ENCODE measurements at regions not wholly inside any gene's neighbourhood (a gene's known extent, or its start where the extent isn't known, plus 50 kb on each side); places are given as distances from the start of the nearest gene placed in this dataset.
"Not testable (repeated sequence)": the region's sequence is repeated elsewhere in the genome, so short reads cannot be mapped to it uniquely, and the experiment has no call there.

DNA sequence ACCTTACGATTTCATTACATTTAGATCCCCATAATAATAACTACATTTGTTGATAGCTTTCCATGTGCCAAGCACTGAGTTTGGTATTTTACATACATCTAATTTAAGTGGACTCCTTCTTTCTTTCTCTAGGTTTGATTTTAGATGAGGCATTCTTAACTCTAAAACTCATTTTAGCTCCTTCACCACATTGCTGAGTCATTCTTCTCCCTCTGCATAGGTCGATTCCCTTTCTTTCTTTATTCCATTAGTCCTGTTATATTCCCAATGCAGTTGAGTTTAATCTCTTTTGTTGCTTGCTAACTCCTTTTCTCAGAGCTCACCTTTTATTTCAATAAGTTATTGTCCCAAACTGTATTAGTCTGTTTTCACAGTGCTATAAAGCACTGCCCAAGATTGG lies 329.8 kb downstream of the TAF11L14 start:
- H3K79me2 ChIP-seq (ENCODE audit: control insufficient read depth, insufficient read depth, low read length): no peaks in the 10 kb centered on the region
- no peak overlapping the region for H4K5ac ChIP-seq (ENCODE audit: low read length)
- no peak overlapping the region for H3K27ac ChIP-seq (ENCODE audit: low read depth, low read length)
- no peak overlapping the region for H3K4me3 ChIP-seq (ENCODE audit: low read length)
- no peak overlapping the region for H3K9ac ChIP-seq (ENCODE audit: low read length)
- H3K4me1 ChIP-seq (ENCODE audit: control insufficient read depth, low read depth, low read length): no peaks in the 10 kb centered on the region
- no peak overlapping the region for H3K56ac ChIP-seq (ENCODE audit: low read length)
- H4K8ac ChIP-seq (ENCODE audit: low read depth, low read length): no peak overlapping the region
- no peak overlapping the region for H2AK5ac ChIP-seq (ENCODE audit: low read length)
- no peak overlapping the region for H3K4me2 ChIP-seq (ENCODE audit: low read length)
- H2BK5ac ChIP-seq (ENCODE audit: low read length): no peak overlapping the region
- H2BK120ac ChIP-seq (ENCODE audit: low read depth, low read length): no peak overlapping the region
- H3K36me3 ChIP-seq (ENCODE audit: control insufficient read depth, insufficient read depth, low read length): no peaks in the 10 kb centered on the region
- H3K23ac ChIP-seq (ENCODE audit: low read length): no peak overlapping the region
- no peak overlapping the region for H3K18ac ChIP-seq (ENCODE audit: low read length)
- H3K79me1 ChIP-seq (ENCODE audit: low read length): no peaks in the 10 kb centered on the region
- no CpG with 5 or more reads among the region's 2 CpGs for WGBS (ENCODE audit: extremely low coverage, insufficient coverage, low lambda C conversion rate)
- DNase-seq: no peak
- no peaks in the 10 kb centered on the region for H3K27me3 ChIP-seq (ENCODE audit: insufficient read depth, low read length, poor library complexity)
- no peak overlapping the region for H2BK15ac ChIP-seq (replicated peaks; ENCODE audit: low read depth)
- no peak overlapping the region for H3K4ac ChIP-seq (ENCODE audit: low read depth, low read length)

DNA sequence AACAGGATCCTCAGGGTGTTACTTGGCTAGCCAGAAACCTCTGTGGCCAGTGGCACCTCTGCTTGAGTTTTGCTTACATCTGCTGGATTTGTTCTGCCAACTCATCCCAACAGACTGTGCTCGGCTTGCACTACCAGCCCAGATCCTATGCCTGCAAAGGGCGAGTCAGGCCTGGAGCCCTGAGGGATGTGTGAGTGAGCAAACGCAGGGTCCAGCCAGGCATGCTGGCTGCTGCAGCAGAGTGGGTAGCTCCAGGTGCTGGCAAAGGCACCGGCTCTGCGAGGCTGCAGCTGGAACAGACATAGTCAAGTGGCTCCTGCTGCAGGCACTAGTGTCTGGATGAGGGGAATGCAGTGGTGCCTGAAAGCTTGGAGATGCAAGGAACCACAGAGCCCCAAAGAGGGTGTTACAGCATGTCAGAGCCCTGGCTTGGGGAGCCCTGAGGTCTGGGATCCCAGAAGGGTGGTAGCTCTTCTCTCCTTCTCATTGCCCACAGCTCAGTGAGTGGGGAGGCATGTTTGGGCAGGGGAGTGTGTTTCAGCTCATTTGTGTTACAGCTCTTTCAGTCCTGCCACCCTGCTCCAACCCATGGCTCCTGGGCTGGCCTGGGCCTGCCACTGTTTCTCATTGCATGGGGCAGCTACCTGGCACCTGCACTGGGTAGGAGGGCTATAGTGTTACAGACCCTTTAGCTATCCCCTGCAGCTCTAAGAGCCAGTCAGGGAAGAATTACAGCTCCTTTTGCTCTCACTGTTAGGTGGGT lies 332.6 kb downstream of the TAF11L14 start:
- Histone ChIP-seq H3K27ac (ENCODE audit: low read depth, low read length) (no peak overlapping the region), H2BK120ac (ENCODE audit: low read depth, low read length) (no peak overlapping the region), H3K23ac (ENCODE audit: low read length) (no peak overlapping the region), H3K36me3 (ENCODE audit: control insufficient read depth, insufficient read depth, low read length) (no peaks in the 10 kb centered on the region), H2BK15ac (replicated peaks; ENCODE audit: low read depth) (no peak overlapping the region), H3K4me3 (ENCODE audit: low read length) (no peak overlapping the region), H3K56ac (ENCODE audit: low read length) (no peak overlapping the region), H2AK5ac (ENCODE audit: low read length) (no peak overlapping the region), H3K4me1 (ENCODE audit: control insufficient read depth, low read depth, low read length) (no peaks in the 10 kb centered on the region), H2BK5ac (ENCODE audit: low read length) (no peak overlapping the region), H3K18ac (ENCODE audit: low read length) (no peak overlapping the region), H3K4me2 (ENCODE audit: low read length) (no peak overlapping the region), H3K9ac (ENCODE audit: low read length) (no peak overlapping the region), H3K79me2 (ENCODE audit: control insufficient read depth, insufficient read depth, low read length) (no peaks in the 10 kb centered on the region), H3K27me3 (ENCODE audit: insufficient read depth, low read length, poor library complexity) (no peaks in the 10 kb centered on the region), H4K5ac (ENCODE audit: low read length) (no peak overlapping the region), H4K8ac (ENCODE audit: low read depth, low read length) (no peak overlapping the region), H3K4ac (ENCODE audit: low read depth, low read length) (no peak overlapping the region), H3K79me1 (ENCODE audit: low read length) (no peaks in the 10 kb centered on the region)
- WGBS (ENCODE audit: extremely low coverage, insufficient coverage, low lambda C conversion rate): no CpG with 5 or more reads among the region's 5 CpGs
- no peak for DNase-seq

DNA sequence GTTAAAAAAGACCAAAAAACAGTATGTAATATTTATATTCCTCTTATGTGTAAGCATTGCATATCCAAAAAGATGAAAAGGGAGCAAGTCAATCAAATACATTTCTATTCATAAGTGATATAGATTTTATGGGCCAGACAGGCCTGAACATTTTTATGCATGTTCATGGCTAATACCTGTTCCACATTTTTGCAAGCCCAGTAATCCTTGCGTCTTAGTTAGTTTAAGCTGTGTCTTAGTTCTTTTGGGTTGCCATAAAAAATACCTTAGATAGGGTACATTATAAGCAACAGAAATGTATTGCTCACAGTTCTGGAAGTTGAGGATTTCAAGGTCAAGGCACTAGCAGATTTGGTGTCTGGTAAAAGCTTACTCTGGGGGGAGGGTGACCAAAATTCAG lies 342.1 kb downstream of the TAF11L14 start:
- Histone ChIP-seq H3K27me3 (ENCODE audit: insufficient read depth, low read length, poor library complexity) (no peaks in the 10 kb centered on the region), H3K18ac (ENCODE audit: low read length) (no peak overlapping the region), H3K36me3 (ENCODE audit: control insufficient read depth, insufficient read depth, low read length) (no peaks in the 10 kb centered on the region), H3K23ac (ENCODE audit: low read length) (no peak overlapping the region), H3K4me2 (ENCODE audit: low read length) (no peak overlapping the region), H3K79me1 (ENCODE audit: low read length) (no peaks in the 10 kb centered on the region), H3K27ac (ENCODE audit: low read depth, low read length) (no peak overlapping the region), H2AK5ac (ENCODE audit: low read length) (no peak overlapping the region), H2BK5ac (ENCODE audit: low read length) (no peak overlapping the region), H4K8ac (ENCODE audit: low read depth, low read length) (no peak overlapping the region), H3K56ac (ENCODE audit: low read length) (no peak overlapping the region), H2BK120ac (ENCODE audit: low read depth, low read length) (no peak overlapping the region), H4K5ac (ENCODE audit: low read length) (no peak overlapping the region), H3K79me2 (ENCODE audit: control insufficient read depth, insufficient read depth, low read length) (no peaks in the 10 kb centered on the region), H3K4me1 (ENCODE audit: control insufficient read depth, low read depth, low read length) (no peaks in the 10 kb centered on the region), H3K9ac (ENCODE audit: low read length) (no peak overlapping the region), H3K4ac (ENCODE audit: low read depth, low read length) (no peak overlapping the region), H2BK15ac (replicated peaks; ENCODE audit: low read depth) (no peak overlapping the region), H3K4me3 (ENCODE audit: low read length) (no peak overlapping the region)
- no CpG with 5 or more reads among the region's 1 CpG for WGBS (ENCODE audit: extremely low coverage, insufficient coverage, low lambda C conversion rate)
- no peak for DNase-seq

DNA sequence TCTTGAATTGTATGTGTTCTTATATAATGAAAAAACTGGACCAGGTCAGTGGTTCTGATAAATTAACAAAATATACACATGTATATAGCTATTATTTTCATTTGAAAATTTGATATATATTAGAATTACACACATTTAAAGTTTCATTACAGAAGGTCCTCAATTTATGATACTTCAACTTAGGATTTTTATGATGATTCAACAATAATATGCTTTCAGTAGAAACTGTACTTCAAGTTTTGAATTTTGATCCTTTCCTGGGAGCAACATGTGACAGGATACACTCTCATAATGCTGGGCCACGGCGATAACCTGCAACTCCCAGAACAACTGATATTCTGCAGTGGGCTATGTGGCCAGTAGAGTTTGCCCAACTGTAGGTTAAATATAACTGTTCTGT lies 344.7 kb downstream of the TAF11L14 start:
- no peak overlapping the region for H3K18ac ChIP-seq (ENCODE audit: low read length)
- H3K79me1 ChIP-seq (ENCODE audit: low read length): no peaks in the 10 kb centered on the region
- no peak overlapping the region for H3K4me3 ChIP-seq (ENCODE audit: low read length)
- no peak overlapping the region for H3K56ac ChIP-seq (ENCODE audit: low read length)
- no peak overlapping the region for H3K4ac ChIP-seq (ENCODE audit: low read depth, low read length)
- H3K4me1 ChIP-seq (ENCODE audit: control insufficient read depth, low read depth, low read length): no peaks in the 10 kb centered on the region
- H3K79me2 ChIP-seq (ENCODE audit: control insufficient read depth, insufficient read depth, low read length): no peaks in the 10 kb centered on the region
- H3K9ac ChIP-seq (ENCODE audit: low read length): no peak overlapping the region
- no peak for DNase-seq
- no peaks in the 10 kb centered on the region for H3K27me3 ChIP-seq (ENCODE audit: insufficient read depth, low read length, poor library complexity)
- H3K4me2 ChIP-seq (ENCODE audit: low read length): no peak overlapping the region
- H2BK120ac ChIP-seq (ENCODE audit: low read depth, low read length): no peak overlapping the region
- H4K8ac ChIP-seq (ENCODE audit: low read depth, low read length): no peak overlapping the region
- no peak overlapping the region for H3K27ac ChIP-seq (ENCODE audit: low read depth, low read length)
- H3K23ac ChIP-seq (ENCODE audit: low read length): no peak overlapping the region
- H4K5ac ChIP-seq (ENCODE audit: low read length): no peak overlapping the region
- no peaks in the 10 kb centered on the region for H3K36me3 ChIP-seq (ENCODE audit: control insufficient read depth, insufficient read depth, low read length)
- H2BK5ac ChIP-seq (ENCODE audit: low read length): no peak overlapping the region
- H2AK5ac ChIP-seq (ENCODE audit: low read length): no peak overlapping the region
- WGBS (ENCODE audit: extremely low coverage, insufficient coverage, low lambda C conversion rate): no CpG with 5 or more reads among the region's 2 CpGs
- no peak overlapping the region for H2BK15ac ChIP-seq (replicated peaks; ENCODE audit: low read depth)

DNA sequence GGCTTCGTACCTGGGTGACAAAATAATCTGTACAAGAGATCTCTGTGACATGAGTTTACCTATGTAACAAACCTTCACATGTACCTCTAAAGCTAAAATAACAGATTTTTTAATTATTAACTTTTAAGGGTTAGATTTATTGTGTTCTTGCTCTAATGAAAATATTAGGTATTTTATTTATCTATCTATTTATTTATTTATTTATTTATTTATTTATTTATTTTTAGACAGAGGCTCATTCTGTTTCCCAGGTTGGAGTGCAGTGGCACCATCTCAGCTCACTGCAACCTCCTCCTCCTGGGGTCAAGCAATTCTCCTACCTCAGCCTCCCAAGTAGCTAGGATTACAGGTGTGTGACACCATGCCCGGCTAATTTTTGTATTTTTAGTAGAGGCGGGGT lies 348.4 kb downstream of the TAF11L14 start:
- H3K79me1 ChIP-seq (ENCODE audit: low read length); H3K4ac ChIP-seq (ENCODE audit: low read depth, low read length); H4K5ac ChIP-seq (ENCODE audit: low read length); DNase-seq; H3K36me3 ChIP-seq (ENCODE audit: control insufficient read depth, insufficient read depth, low read length); H3K27me3 ChIP-seq (ENCODE audit: insufficient read depth, low read length, poor library complexity); H2BK5ac ChIP-seq (ENCODE audit: low read length); H3K4me2 ChIP-seq (ENCODE audit: low read length); H2AK5ac ChIP-seq (ENCODE audit: low read length); H3K23ac ChIP-seq (ENCODE audit: low read length); H3K4me3 ChIP-seq (ENCODE audit: low read length); H3K9ac ChIP-seq (ENCODE audit: low read length); H2BK120ac ChIP-seq (ENCODE audit: low read depth, low read length); H2BK15ac ChIP-seq (replicated peaks; ENCODE audit: low read depth); H4K8ac ChIP-seq (ENCODE audit: low read depth, low read length); H3K56ac ChIP-seq (ENCODE audit: low read length); H3K79me2 ChIP-seq (ENCODE audit: control insufficient read depth, insufficient read depth, low read length); H3K4me1 ChIP-seq (ENCODE audit: control insufficient read depth, low read depth, low read length); H3K18ac ChIP-seq (ENCODE audit: low read length); H3K27ac ChIP-seq (ENCODE audit: low read depth, low read length): not testable (repeated sequence)
- no CpG with 5 or more reads among the region's 3 CpGs for WGBS (ENCODE audit: extremely low coverage, insufficient coverage, low lambda C conversion rate)

GRCh38 chr5:17989036-17989435 lies 354.8 kb downstream of the TAF11L14 start:
- DNase-seq: no peak
- H3K4me1 ChIP-seq (ENCODE audit: control insufficient read depth, low read depth, low read length): no peaks in the 10 kb centered on the region
- no peak overlapping the region for H3K23ac ChIP-seq (ENCODE audit: low read length)
- no peak overlapping the region for H2BK5ac ChIP-seq (ENCODE audit: low read length)
- no peak overlapping the region for H3K9ac ChIP-seq (ENCODE audit: low read length)
- H3K36me3 ChIP-seq (ENCODE audit: control insufficient read depth, insufficient read depth, low read length): no peaks in the 10 kb centered on the region
- H3K4ac ChIP-seq (ENCODE audit: low read depth, low read length): no peak overlapping the region
- WGBS (ENCODE audit: extremely low coverage, insufficient coverage, low lambda C conversion rate): no CpG with 5 or more reads among the region's 4 CpGs
- H4K8ac ChIP-seq (ENCODE audit: low read depth, low read length): no peak overlapping the region
- H3K4me2 ChIP-seq (ENCODE audit: low read length): no peak overlapping the region
- H2BK15ac ChIP-seq (replicated peaks; ENCODE audit: low read depth): no peak overlapping the region
- no peak overlapping the region for H3K56ac ChIP-seq (ENCODE audit: low read length)
- H3K27me3 ChIP-seq (ENCODE audit: insufficient read depth, low read length, poor library complexity): no peaks in the 10 kb centered on the region
- H2AK5ac ChIP-seq (ENCODE audit: low read length): no peak overlapping the region
- H4K5ac ChIP-seq (ENCODE audit: low read length): no peak overlapping the region
- H3K4me3 ChIP-seq (ENCODE audit: low read length): no peak overlapping the region
- H3K27ac ChIP-seq (ENCODE audit: low read depth, low read length): no peak overlapping the region
- H3K79me2 ChIP-seq (ENCODE audit: control insufficient read depth, insufficient read depth, low read length): no peaks in the 10 kb centered on the region
- no peak overlapping the region for H3K18ac ChIP-seq (ENCODE audit: low read length)
- H3K79me1 ChIP-seq (ENCODE audit: low read length): no peaks in the 10 kb centered on the region
- H2BK120ac ChIP-seq (ENCODE audit: low read depth, low read length): no peak overlapping the region
